HTR-8/SVneo (cell line): ENCODE measurements at regions not wholly inside any gene's neighbourhood (a gene's known extent, or its start where the extent isn't known, plus 50 kb on each side); places are given as distances from the start of the nearest gene placed in this dataset.

Experiments used
- DNase-seq: peaks from one replicate; pipeline ENCODE4 v3.0.0; 2011; ENCODE audit warnings: low spot score, mixed read lengths; ENCODE audit not compliant: insufficient read length
- FAIRE-seq: peaks from 2 replicates; lab custom pipeline; 2011; peaks lifted over from hg19 to GRCh38; lab: Jason Lieb, UNC

DNA sequence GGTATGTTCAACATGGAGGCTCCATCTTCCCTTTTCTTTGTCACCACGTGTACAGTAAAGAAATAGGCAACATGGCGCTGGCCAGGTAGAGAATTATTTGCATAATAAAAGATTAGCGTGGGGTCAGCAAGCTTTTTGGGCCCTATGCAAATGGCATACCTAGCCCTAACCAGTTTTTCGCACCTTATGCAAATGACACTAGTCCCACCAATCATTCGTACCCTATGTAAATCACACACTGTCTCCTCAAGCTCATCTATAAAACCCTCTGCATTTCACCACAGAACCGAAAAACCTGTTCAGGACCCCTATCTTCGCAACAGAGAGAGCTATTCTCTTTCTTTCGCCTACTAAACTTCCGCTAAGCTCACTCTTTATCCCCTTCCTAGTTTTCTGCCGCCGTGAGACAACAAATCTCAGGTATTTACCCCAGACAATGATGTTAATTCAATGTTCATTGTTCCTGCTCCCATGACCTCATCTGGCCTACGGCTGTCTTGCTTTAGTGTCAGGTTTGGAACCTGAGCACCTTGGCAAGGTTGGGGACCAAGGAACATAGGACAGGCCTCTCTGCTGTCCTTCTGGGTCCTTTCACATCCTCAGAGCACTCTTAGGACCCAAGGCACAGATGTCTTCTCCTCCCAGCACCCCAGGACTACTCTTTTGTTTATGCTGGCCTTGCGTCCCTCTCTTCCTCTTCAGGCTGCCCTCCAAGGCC lies 180.7 kb upstream of the RAI14 start:
- DNase-seq (no peak), FAIRE-seq (no peak)

DNA sequence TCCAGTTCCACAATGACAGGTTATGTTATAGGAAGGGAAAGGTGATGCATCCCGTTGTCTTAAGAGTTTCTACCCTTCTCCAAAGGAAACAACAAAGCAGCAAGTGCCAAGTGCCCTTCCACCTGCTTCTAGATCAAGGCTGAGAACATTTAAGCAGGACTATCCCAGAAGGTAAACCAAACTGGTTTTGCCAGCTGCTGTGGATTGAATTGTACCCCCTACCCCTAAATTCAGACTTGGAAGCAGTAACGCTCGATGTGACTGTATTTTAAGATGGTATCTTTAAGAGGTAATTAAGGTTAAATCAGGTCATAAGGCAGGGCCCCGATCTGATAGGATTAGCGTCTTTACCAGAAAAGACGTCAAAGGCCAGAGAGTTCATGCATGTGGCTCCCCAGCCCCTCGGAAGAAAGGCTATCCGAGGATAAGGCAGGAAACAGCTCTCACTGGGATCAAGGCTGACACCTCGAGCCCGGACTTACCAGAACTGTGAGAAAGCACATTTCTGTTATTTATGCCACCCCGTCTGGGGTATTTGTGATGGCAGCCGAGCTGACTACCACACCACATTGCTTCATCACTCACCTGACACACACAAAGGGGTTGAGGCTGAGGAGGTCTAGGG lies 179.1 kb upstream of the RAI14 start:
- DNase-seq, result no peak
- peak; percentile 26 for FAIRE-seq

DNA sequence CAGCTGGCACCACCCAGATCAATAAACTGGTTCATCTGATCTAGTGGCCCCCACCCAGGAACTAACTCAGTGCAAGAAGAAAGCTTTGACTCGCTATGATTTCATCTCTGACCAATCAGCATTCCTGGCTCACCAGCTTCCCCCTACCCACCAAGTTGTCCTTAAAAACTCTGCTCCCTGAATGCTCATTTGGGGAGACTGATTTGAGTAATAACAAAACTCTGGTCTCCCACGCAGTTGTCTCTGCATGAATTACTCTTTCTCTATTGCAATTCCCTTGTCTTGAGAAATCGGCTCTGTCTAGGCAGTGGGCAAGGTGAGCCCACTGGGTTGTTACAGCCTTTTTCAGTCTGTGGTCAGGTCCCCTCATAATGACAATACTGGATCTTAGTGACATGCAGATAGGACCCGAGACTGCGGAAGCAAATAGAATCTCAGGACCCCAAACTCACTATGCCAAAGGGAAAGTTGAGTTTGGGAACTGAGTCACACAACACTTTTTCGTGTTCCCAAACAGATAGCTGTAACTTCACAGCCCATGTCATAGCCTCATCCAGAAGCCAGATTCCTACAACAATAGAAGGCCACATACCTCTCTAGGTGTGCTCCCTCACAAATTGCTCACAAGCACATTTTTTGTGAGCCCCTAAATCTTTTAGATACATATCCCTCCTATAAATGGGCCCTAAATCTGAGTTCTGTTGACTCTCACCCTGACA lies 175.2 kb upstream of the RAI14 start:
- FAIRE-seq (no peak), DNase-seq (no peak)

DNA sequence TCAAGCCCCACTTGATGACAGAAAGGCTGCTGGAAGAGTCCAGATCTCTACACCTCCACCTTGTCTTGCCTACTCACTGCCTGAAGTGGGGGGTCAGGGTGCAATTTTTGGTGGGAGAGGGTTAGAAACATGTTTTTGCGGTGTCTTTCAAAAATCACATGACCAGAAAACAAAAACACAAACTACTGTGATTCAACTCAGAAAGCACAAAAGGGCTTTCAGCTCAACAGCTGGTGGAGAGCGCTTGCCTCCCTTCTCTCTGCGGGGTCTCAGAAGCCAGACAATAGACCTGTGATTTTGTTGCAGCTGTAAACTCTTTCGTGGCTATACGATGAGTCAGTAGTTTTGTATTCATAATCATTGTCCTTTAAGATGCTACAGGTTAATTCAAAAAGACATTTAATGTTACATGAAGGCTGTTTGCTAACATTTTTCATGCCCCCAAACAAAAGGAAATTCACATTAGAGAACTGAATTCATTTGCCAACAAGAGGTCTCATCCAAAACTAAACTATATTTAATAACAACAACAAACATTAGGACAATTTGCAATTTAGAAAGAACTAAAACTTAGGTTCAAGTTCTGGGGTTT lies 172.6 kb upstream of the RAI14 start:
- FAIRE-seq (no peak), DNase-seq (no peak)

DNA sequence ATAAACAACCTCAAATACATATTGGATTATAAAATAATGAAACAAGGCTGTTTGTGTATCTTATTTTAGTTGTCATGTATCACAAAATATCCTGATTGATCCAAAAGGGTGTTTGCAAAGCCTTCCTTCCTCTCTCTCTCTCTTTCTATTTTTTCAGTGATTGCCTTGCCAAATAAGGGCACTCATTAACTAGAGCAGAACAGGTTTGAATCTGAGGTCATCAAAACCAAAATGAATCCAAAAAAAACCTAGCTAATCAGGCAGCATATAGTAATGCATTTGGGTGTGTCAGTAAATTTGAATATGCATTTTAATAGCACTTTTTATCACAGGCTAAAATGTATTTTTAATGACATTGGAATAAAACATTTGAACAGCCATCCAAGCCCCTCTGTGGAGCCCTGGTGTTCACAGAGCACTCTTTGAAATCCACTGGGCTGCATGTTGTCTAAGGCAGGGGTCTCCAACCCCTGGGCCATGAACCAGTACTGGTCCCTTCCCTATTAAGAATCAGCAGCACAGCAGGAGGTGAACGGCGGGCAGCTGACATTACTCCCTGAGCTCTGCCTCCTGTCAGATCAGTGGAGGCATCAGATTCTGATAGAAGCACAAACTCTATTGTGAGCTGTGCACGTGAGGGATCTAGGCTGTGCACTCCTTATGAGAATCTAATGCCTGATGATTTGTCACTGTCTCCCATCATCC lies 171.8 kb upstream of the RAI14 start:
- no peak for DNase-seq

DNA sequence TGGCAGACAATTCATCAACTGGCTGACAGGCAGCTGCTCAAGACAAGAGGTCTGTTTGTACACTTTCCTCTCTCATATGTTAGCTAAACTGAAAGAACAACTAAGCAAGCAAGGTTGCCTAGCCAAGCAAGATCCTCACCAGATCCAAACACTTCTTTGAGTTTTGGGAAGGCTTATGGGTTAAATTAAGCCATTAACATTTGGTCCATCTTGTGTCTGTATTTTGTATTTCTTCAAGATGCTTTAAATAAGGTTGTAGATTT lies 170.4 kb upstream of the RAI14 start:
- DNase-seq, result no peak
- no peak for FAIRE-seq

More for the DNA sequence above, 171.8 kb upstream of the RAI14 start:
- no peak for FAIRE-seq

DNA sequence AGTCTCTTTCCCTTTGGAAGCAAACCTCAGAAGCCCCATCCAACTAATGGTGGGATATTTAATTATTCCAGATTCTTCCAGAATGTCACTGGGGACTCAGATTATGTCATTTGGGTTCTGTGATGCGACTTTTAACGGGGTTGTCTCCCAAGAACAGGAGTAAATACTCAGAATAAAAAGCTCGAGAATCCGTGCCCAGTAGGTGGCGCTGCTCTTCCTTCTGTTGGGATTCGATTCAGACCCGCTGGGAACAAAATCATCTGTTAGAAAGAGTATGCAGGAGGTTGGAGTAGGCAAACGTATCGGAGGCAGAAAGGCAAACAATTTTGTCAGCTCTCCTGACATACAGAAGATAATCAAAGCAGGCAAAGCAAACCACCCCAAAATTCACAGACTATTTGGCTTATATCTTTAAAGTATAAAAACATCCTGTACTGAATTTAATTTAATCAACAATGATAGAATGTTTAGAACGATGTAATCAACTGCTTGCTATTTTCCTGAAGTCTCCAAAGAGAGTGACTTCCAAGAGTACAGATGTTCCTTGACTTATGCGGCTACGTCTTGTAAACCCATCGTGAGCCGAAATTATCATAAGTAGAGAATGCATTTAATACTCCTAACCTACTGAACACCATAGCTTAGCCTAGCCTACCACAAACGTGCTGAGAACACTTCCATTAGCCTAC lies 169.8 kb upstream of the RAI14 start:
- peak; percentile 72 for FAIRE-seq
- DNase-seq, result peak; percentile 90

DNA sequence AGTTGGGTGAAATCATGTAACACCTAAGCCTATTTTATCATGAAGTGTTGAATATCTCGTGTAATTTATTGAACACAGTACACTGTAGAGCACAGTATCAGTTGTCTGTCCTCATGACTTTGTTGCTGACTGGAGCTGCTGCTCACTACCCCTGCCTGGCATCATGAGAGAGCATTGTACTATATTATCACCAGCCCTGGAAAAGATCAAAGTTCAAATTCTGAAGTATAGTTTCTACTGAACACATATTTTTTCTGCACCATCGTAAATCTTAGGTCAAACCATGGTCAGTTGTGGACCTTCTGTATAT lies 169.3 kb upstream of the RAI14 start:
- FAIRE-seq, result no peak
- DNase-seq, result no peak

DNA sequence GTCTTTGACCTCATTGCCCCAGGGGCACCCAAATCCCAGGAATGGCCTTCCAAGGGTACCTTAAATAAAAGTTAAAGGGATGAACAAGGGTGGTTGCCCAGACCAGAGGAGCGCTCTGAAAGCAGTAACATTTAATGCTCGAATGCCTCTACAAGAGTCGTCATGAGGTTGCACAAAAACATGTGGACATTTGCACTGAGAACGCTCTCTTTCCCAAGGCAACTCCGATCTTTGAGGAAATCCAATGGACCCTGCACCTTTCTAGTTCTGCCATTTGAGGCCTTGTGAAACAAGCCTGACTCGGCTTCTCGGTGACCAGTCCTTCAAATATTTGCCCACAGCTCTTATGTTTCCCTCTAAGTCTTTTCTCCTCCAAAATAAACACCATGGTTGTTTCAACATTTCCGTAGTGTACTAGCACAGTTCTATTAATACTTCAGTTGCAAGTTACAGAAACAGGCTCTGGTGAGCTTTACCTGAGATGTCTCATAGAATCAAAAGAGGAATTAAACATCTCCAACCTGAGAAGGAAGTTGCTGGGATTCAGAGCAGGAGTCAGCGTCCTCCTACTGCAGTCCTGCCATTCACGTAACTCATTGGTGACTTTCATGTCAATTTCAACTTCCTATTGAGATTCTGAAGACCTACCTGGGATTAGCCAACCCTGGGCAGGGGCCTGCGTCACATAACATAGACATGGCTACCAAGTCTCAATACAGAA lies 168.8 kb upstream of the RAI14 start:
- DNase-seq (no peak), FAIRE-seq (no peak)

DNA sequence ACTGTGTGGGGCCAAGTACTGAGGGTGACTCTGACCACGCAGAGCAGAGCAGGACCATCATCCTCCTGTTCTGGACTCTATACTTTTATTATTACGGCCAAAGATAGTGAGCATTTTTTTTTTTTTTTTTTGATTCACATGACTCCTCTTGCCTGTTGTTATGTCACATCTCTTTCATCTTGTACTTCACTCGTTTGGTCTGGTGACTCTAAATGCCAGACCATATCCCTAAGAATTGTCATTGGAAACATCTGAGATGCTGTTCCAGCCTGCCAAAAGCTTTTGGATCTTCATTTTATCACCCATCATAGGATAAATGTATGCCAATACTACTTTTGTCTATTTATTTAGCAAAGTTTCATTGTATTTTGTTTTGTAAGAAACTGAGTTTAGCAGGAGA lies 168.2 kb upstream of the RAI14 start:
- DNase-seq, result no peak
- no peak for FAIRE-seq

DNA sequence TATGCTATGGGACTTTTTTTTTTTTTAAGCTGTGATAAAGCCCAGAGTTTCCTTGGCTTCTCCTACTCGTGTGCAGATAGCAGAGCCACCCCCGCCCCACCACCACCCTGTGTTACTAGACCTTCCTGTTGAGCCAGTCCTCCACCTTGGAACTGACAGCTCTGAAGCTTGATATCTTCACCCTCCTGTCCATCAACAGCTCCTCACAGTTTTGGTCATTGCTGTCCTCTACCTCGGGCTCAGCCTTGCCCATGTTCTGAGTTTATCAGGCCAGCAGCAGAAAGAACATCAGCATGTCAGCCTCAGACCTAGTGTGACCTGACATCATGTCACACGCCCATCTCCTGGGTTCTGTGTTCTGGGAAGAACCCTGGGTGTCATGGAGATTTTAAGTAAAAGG lies 167.1 kb upstream of the RAI14 start:
- DNase-seq, result no peak
- FAIRE-seq, result no peak

DNA sequence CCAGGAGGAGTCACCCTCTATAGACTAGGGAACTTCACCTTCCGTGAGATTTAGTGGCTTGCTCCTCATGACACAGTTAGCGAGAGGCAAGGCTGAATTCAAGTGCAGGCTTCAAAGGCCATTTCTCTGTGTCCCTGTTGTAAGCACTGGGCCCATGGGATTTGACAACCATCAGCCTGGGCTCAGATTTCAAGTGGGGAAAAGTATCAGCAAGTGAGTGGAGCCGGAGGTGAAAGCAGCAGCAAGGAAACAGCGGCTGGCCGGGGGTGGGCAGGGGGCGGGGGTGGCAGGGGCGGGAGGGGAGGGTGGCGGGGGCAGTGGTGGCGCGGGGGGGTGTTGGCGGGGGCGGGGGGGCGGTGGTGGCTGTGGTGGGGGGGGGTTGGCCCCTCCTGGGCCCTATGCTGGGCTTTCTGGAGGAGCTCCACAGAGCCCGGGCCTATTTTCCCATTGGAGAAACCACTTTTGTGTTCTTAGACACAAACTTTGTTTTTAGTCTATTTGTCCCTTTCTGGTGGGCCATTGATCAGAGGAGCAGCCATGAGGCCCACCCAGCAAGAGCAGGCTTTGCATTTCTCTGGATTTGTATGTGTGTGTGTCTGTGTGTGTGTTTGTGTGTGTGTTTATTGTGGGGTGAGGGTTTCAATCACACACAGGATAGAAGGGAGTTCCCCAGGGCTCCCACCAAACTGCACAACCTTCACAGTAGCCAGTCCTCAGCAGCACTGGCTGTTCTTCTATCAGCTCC lies 165.4 kb upstream of the RAI14 start:
- no peak for FAIRE-seq

DNA sequence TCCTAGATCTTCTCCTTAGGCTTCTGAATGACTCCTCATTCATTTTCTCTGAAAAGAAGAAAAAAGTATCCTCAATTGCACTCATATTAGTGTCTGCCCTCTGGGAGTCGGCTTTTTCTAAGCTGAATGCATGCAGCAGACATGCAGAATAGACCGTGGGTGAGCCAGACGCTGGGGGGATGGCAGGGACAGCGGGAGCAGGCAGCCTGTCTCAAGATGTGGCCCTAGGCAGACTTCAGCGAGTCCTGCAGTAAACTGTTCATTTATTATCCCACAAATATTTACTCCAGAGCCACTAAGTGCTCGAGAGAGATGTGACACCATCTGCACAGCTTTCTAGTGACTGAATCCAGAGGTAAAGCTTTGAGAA lies 164.9 kb upstream of the RAI14 start:
- FAIRE-seq, result no peak
- no peak for DNase-seq

More for the DNA sequence above, 165.4 kb upstream of the RAI14 start:
- no peak for DNase-seq

DNA sequence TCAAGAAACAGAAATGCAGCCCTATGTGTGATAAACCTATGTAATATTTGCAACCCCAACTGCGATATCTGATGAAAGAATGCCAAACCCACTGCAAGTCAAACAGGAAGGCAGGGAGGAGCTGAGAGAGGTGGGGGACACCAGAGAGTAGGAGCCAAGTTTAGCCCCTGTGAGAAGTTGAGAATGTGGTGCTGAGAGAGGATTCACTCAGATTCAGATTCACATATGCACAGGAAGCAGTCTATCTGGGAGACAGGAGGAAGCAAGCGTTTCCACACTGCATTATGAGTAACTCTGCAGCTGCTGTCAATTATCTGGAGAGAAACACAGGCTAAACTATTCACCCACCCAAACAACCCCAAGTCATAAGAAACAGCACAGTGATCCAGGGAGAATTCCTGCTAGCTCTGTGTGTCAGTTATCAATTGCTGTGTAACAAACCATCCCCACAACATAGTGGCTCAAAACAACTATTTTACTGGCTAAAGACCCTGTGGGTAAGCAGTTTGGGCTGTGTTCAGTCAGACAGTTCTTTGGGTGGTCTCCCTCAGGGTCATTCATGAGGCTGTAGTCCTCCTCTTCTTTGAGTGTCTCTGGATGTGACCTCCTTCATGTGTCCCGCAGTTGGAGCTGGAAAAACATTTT lies 161.9 kb upstream of the RAI14 start:
- DNase-seq (no peak), FAIRE-seq (peak; percentile 4)

DNA sequence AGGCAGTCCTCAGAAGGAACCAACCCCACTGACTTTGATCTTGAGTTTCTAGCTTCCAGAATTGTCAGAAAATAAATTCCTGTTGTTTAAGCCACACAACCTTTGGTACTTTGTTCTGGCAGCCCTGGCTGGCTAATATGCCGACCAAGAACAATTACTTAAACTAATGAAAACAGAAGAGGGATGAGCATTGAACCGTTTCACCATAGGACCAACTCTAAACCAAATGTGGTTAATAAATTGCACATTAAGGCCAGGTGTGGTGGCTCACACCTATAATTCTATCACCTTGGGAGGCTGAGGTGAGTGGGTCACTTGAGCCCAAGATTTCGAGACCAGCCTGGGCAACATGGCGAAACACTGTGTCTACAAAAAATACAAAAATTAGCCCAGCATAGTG lies 160.9 kb upstream of the RAI14 start:
- DNase-seq (no peak), FAIRE-seq (no peak)

DNA sequence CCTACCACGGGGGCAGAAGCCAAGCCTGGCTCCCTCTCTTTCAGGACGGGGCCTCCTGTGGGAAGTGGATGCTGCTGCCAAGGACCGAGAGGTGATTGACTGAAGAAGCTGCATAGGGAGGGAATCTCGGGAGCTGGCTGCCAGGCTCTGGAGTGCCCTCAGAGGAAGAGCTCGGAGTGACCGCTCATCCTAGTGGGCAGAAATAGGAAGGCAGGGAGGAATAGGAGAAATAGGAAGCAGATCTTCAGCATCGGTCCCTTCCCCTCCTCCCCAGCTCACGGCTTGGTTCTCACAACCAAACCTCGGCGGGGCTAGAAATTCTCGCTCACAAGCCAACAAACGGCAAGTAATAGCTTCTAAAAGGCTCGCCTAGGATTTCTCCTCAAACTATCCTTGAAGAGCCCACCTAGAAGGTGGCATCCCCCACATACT lies 159.9 kb upstream of the RAI14 start:
- no peak for FAIRE-seq

DNA sequence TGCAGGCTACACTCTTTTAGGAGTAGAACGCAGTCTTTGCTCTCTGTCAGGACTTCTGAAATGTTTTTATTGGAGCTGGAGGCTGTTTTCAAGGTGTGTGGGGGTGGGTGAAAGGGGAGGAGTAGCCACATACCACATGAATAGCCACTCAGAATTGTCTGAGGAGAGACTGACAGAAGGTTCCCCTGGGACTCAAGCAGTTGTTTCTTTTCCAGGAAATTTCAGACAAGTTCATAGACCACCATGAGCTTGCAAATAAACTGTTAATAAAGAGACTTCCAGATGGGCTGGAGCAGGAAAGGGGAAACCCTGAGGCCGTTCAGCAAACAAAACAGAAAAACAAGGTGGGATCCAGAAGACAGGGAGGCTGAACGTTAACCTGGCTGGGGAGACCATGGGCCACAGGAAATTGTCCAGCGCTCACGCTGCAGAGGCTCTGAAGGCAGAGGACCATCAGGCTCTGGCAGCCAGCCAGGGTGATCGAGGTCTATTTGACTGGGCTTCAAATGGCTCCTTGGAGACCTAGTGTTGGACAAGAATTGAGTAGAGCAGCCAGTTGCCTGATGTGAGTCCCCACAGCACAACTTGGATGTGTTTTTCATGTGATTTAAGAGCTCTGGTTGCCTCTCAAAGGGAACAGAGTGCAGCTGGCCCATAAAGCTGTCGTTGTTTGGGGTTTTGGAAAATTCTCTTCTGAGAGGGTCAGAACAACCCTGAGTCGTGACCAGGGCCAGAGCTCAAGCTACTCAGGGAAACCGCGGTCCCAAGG lies 159.2 kb upstream of the RAI14 start:
- no peak for FAIRE-seq
- no peak for DNase-seq

More for the DNA sequence above, 159.9 kb upstream of the RAI14 start:
- DNase-seq, result no peak

DNA sequence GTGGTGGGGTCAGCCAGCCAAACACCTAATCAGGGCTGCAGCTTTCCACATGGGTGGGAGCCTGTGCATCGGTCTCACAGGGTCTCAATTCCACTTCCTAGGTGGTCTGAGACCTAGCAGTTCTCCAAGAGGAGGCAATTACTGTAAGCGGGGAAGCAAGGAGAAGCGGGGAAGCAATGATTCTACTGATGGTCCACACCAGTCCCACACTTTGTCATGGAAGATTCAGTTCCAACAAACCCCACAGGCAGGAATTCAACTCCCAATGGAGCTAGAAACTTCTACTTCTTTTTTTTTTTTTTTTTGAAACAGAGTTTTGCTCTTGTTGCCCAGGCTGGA lies 158.7 kb upstream of the RAI14 start:
- no peak for FAIRE-seq
- DNase-seq, result no peak
